SU-DHL-6 (cell line): ENCODE measurements at regions not wholly inside any gene's neighbourhood (a gene's known extent, or its start where the extent isn't known, plus 50 kb on each side); places are given as distances from the start of the nearest gene placed in this dataset.

ENCODE experiments used
- CTCF ChIP-seq: fragments of 200-600 bp; sonication (generic); IDR thresholded peaks from one replicate; pipeline ENCODE4 v1.5.1; 2017; ENCODE audit warnings: antibody characterized with exemption, mild to moderate bottlenecking, low read length, moderate library complexity; ENCODE audit not compliant: insufficient read depth, poor library complexity, severe bottlenecking
- EZH2phosphoT487 ChIP-seq: fragments of 200-600 bp; sonication (generic), shearing (Covaris generic); conservative IDR thresholded peaks from 2 replicates; pipeline ENCODE4 v1.6.1; 2018; ENCODE audit warnings: mild to moderate bottlenecking, antibody characterized with exemption, low read length, moderate library complexity, mixed read lengths

GRCh38 chr1:9439074-9439761 is 100.0 kb upstream of the SLC25A33 start:
- TF ChIP-seq CTCF (no peak), EZH2phosphoT487 (no peak)
